D721Med (cell line): ENCODE measurements at regions not wholly inside any gene's neighbourhood (a gene's known extent, or its start where the extent isn't known, plus 50 kb on each side); places are given as distances from the start of the nearest gene placed in this dataset.

Source experiments
- DNase-seq: peaks from one replicate; pipeline ENCODE4 v3.0.0; 2011; ENCODE audit warnings: low spot score; ENCODE audit not compliant: insufficient read length
- FAIRE-seq: peaks from 2 replicates; lab custom pipeline; 2011; peaks lifted over from hg19 to GRCh38; lab: Jason Lieb, UNC
- TF ChIP-seq, protein P1 (sequence below): IDR thresholded peaks from 2 replicates; pipeline ENCODE4 v1.5.1; 2012; ENCODE audit warnings: mild to moderate bottlenecking, control low read depth; ENCODE audit not compliant: insufficient read depth; ENCODE audit errors: missing control alignments

DNA sequence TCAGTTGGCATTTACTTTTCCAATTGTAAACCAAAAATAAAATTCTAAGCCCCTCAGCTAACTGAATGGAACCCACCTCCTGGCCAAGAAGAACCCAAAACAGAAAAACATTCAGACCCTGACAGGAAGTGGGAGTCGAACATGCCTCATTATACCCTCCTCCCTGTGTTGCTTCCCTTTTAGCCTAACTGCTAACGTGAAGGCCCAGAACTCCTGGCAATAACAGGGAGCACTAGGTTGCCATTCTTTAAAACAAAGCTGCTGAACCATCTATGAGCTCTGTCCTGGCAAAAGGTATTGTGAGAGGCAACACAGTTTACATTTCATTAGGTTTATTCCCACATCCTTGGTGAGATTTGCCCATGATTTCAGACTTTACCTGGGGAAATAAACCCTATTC lies 481.4 kb downstream of the CHSY3 start:
- TF ChIP-seq, protein P1, sequence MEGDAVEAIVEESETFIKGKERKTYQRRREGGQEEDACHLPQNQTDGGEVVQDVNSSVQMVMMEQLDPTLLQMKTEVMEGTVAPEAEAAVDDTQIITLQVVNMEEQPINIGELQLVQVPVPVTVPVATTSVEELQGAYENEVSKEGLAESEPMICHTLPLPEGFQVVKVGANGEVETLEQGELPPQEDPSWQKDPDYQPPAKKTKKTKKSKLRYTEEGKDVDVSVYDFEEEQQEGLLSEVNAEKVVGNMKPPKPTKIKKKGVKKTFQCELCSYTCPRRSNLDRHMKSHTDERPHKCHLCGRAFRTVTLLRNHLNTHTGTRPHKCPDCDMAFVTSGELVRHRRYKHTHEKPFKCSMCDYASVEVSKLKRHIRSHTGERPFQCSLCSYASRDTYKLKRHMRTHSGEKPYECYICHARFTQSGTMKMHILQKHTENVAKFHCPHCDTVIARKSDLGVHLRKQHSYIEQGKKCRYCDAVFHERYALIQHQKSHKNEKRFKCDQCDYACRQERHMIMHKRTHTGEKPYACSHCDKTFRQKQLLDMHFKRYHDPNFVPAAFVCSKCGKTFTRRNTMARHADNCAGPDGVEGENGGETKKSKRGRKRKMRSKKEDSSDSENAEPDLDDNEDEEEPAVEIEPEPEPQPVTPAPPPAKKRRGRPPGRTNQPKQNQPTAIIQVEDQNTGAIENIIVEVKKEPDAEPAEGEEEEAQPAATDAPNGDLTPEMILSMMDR, result no peak
- DNase-seq (no peak), FAIRE-seq (no peak)

DNA sequence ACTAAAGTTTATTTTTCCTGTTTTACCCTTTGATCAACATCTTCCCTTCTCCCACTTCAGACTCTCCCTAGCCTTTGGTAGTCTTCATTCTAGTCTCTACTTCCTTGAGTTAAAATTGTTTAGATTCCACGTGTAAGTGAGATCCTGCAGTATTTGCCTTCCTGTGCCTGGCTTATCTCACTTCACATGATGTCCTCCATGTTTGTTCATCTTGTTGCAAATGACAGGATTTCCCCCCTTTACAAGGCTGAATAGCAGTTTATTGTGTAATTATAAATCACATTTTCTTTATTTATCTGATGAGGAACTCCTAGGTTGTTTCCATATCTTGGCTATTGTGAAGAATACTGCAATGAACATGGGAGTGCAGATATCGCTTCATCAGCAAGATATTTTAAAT lies 461.7 kb downstream of the CHSY3 start:
- TF ChIP-seq, protein P1, result no peak
- DNase-seq, result no peak
- FAIRE-seq, result no peak

DNA sequence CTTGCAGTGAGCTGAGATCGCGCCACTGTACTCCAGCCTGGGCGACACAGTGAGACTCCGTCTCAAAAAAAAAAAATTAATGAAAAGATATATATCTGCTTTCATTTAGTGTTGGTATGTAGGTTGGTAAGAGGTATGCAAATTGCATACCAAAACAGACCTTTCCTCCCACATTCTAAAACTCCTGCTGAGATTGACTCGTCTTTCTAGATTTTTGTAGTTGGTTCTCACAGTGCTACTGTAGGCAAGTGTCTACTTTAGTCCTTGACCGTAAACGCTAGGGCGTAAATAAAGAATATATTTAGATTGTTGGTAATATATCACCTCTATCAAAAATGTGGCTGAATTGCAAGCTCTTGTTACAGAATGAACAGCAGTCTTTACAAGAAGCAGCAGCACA lies 445.9 kb downstream of the CHSY3 start:
- DNase-seq, result no peak
- TF ChIP-seq, protein P1, result no peak
- no peak for FAIRE-seq

DNA sequence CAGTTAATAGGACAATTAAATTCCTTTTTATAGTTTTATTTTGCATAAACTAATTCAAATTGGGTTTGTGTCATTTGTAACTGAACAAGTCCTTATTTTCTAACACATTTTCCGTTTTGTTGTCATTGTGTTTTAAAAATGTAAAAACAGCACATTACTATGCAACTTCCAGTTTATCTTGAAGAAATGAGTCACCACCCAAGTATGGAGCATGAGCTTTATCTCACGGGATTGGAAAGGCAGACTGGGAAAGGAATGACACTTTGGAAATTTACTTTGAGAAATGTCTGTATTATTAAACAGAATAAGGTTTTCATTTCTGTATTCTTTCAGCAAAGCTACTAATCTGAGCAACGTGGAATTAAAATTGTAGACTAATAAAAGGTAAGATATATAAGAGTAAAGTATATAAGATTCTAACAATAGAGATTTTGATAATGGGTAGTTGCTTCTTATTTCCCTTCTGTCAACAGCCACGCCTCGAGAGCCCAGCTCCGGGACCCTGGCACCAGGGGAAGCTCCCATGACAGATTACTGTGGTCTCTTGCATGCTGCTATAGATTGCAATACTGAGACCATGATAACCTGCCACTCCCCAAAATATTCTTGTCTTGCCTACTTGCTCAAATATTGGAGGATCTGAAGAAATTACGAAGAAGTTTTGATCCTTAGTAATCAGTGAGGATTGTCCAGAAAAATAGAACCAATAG lies 433.1 kb downstream of the CHSY3 start:
- DNase-seq, result no peak
- TF ChIP-seq, protein P1, result no peak
- FAIRE-seq, result no peak

DNA sequence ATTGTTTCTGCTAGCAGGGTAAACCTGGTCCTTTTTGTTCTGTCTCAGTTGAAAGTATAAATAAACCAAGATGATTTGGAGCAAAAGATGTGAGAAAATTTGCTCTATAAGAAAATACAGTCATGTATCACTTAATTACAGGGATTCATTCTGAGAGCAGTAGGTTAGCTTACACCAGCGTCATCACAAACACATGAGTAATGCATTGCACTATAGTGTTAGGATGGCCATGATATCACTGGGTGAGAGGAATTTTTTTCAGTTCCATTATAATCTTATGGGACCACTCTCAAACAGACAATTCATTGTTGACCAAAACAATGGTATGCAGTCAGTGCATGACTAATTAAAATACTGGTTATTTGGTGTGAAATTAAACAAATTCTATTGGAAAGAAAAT lies 430.9 kb downstream of the CHSY3 start:
- no peak for FAIRE-seq
- TF ChIP-seq, protein P1, result no peak
- no peak for DNase-seq

DNA sequence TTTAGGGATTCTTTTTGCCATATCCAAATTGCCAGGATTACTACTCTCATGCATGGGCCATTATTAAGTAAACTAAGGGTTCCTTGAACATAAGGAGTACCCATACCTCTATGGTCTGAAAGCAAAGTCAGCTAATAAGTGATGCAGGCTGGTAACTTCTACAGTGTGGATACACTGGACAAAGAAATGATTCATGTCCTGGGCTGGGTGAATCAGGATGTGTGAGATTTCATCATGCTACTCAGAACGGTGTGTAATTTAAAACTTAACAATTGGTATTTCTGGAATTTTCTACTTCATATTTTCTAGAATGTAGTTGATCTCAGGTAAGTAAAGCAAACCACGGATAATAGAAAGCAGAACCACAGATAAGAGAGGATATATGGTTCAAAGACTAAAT lies 428.8 kb downstream of the CHSY3 start:
- peak; percentile 16 for FAIRE-seq
- TF ChIP-seq, protein P1, result no peak
- DNase-seq, result no peak

DNA sequence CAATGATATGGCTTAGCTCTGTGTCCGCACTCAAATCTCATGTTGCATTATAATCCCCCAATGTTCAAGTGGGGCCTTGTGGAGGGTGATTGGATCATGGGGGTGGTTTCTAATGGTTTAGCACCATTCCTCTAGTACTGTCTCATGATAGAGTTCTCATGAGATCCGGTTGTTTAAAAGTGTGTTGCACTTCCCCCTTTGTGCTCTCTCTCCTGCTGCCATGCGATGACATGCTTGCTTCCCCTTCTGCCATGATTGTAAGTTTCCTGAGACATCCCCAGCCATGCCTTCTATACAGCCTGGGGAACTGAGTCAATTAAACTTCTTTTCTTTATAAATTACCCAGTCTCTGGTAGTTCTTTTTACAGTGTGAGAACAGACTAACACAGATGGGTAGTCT lies 427.1 kb downstream of the CHSY3 start:
- FAIRE-seq, result no peak
- DNase-seq, result no peak
- TF ChIP-seq, protein P1, result no peak
